ENCODE measurements at regions not wholly inside any gene's neighbourhood (a gene's known extent, or its start where the extent isn't known, plus 50 kb on each side); places are given as distances from the start of the nearest gene placed in this dataset.

DNA sequence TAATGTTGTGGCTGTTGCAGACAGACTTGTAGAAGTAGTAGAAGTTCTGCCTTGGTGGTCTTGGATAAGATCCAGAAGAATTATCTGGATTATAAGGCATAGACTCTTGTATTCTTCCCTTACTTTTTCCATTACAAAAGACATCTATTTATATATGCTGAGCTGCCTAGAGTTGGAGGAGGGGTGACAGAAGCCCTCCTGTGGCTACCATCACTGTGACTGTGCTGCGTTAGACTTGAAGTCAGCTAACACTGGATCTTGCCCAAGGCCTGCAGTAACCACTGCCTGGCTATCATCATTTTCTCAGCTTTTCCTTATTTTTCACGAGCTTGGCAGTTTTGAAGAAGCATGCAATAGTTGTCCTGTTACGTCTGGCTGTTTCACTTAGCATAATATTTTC, 684.8 kb upstream of the BCHE start:
- TF ChIP-seq, protein P1, sequence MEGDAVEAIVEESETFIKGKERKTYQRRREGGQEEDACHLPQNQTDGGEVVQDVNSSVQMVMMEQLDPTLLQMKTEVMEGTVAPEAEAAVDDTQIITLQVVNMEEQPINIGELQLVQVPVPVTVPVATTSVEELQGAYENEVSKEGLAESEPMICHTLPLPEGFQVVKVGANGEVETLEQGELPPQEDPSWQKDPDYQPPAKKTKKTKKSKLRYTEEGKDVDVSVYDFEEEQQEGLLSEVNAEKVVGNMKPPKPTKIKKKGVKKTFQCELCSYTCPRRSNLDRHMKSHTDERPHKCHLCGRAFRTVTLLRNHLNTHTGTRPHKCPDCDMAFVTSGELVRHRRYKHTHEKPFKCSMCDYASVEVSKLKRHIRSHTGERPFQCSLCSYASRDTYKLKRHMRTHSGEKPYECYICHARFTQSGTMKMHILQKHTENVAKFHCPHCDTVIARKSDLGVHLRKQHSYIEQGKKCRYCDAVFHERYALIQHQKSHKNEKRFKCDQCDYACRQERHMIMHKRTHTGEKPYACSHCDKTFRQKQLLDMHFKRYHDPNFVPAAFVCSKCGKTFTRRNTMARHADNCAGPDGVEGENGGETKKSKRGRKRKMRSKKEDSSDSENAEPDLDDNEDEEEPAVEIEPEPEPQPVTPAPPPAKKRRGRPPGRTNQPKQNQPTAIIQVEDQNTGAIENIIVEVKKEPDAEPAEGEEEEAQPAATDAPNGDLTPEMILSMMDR (optimal IDR thresholded peaks at IDR 0.05 in 1 of 3, IDR thresholded peaks at IDR 0.05 in 1 of 3, conservative IDR thresholded peaks at IDR 0.05 in 1 of 3; ENCODE audit: extremely low read depth in 1 of 3, insufficient read depth in 2 of 3, low read length in 3 of 3): no peak
- no peak for TF ChIP-seq EZH2 (IDR thresholded peaks at IDR 0.05; ENCODE audit: low read length)

Data from keratinocyte (primary cell).